Activated CD8-positive, alpha-beta memory T cell treated with anti-CD3 and anti-CD28 coated beads, Interleukin-2, amount 50 U/mL, for 48 hours (primary cell): ENCODE measurements at regions not wholly inside any gene's neighbourhood (a gene's known extent, or its start where the extent isn't known, plus 50 kb on each side); places are given as distances from the start of the nearest gene placed in this dataset.
"Not testable (repeated sequence)": the region's sequence is repeated elsewhere in the genome, so short reads cannot be mapped to it uniquely, and the experiment has no call there.

Experiments used
- DNase-seq: peaks from one replicate; pipeline ENCODE4 v3.0.0-alpha.2; 2020

- no peak for DNase-seq
These were observed 51.6 kb upstream of the MPP7 start for GRCh38 chr10:28354511-28354910.

- DNase-seq = no peak
These were observed 52.5 kb upstream of the MPP7 start for GRCh38 chr10:28355376-28355775.

- DNase-seq = no peak
These were observed 56.5 kb upstream of the MPP7 start for GRCh38 chr10:28359334-28359733.

GRCh38 chr10:28360175-28360574 lies 57.3 kb upstream of the MPP7 start:
- DNase-seq = no peak

- DNase-seq = no peak
These were observed 60.5 kb upstream of the MPP7 start for GRCh38 chr10:28363376-28363775.

- no peak for DNase-seq
These were observed 63.0 kb upstream of the MPP7 start for GRCh38 chr10:28365840-28366239.

GRCh38 chr10:28366994-28367393 lies 64.1 kb upstream of the MPP7 start:
- DNase-seq = no peak

GRCh38 chr10:28367413-28367812 lies 64.5 kb upstream of the MPP7 start:
- DNase-seq = peak; percentile 57

GRCh38 chr10:28367929-28368484 lies 65.1 kb upstream of the MPP7 start:
- peak; percentile 62 for DNase-seq

- DNase-seq = no peak
These were observed 67.4 kb upstream of the MPP7 start for GRCh38 chr10:28370107-28370835.

GRCh38 chr10:28371638-28372037 lies 68.8 kb upstream of the MPP7 start:
- DNase-seq = not testable (repeated sequence)

GRCh38 chr10:28374036-28374435 lies 71.2 kb upstream of the MPP7 start:
- DNase-seq = no peak

GRCh38 chr10:28375399-28376354 lies 72.8 kb upstream of the MPP7 start:
- DNase-seq = no peak

GRCh38 chr10:28378986-28379585 lies 76.2 kb upstream of the MPP7 start:
- no peak for DNase-seq

- DNase-seq = no peak
These were observed 78.6 kb upstream of the MPP7 start for GRCh38 chr10:28381466-28381865.

GRCh38 chr10:28381903-28382347 lies 79.1 kb upstream of the MPP7 start:
- peak; percentile 92 for DNase-seq

GRCh38 chr10:28382525-28383269 lies 79.8 kb upstream of the MPP7 start:
- no peak for DNase-seq

GRCh38 chr10:28384557-28384956 lies 81.7 kb upstream of the MPP7 start:
- no peak for DNase-seq

GRCh38 chr10:28385748-28386502 lies 83.1 kb upstream of the MPP7 start:
- no peak for DNase-seq

- no peak for DNase-seq
These were observed 83.6 kb upstream of the MPP7 start for GRCh38 chr10:28386503-28386868.

GRCh38 chr10:28387140-28387539 lies 84.3 kb upstream of the MPP7 start:
- no peak for DNase-seq

- no peak for DNase-seq
These were observed 88.4 kb upstream of the MPP7 start for GRCh38 chr10:28391283-28391682.
